KMS-11 (cell line): ENCODE measurements at regions not wholly inside any gene's neighbourhood (a gene's known extent, or its start where the extent isn't known, plus 50 kb on each side); places are given as distances from the start of the nearest gene placed in this dataset.

Experiments
- H2AFZ ChIP-seq: fragments of 200-600 bp; sonication (generic); 2 replicates; pipeline ENCODE4 v1.6.1; 2016; ENCODE audit warnings: antibody characterized with exemption, mixed run types, low read depth
- H3K27ac ChIP-seq: fragments of 200-600 bp; sonication (generic); 2 replicates; pipeline ENCODE4 v1.6.1; 2016; ENCODE audit warnings: mild to moderate bottlenecking, mixed run types
- H3K27me3 ChIP-seq: fragments of 200-600 bp; sonication (generic); 2 replicates; pipeline ENCODE4 v1.6.1; 2017; ENCODE audit warnings: mild to moderate bottlenecking, low read depth, mixed run types, moderate library complexity; ENCODE audit not compliant: insufficient read depth
- H3K36me3 ChIP-seq: fragments of 200-600 bp; sonication (generic); 2 replicates; pipeline ENCODE4 v1.6.1; 2017; ENCODE audit warnings: mild to moderate bottlenecking, mixed run types; ENCODE audit not compliant: insufficient read depth
- H3K4me1 ChIP-seq: fragments of 200-600 bp; sonication (generic); 2 replicates; pipeline ENCODE4 v1.6.1; 2016; ENCODE audit warnings: mild to moderate bottlenecking, low read depth, mixed run types; ENCODE audit not compliant: poor library complexity, severe bottlenecking
- H3K4me2 ChIP-seq: fragments of 200-600 bp; sonication (generic); 2 replicates; pipeline ENCODE4 v1.7.0; 2016; ENCODE audit warnings: mild to moderate bottlenecking, mixed run types
- H3K4me3 ChIP-seq: fragments of 200-600 bp; sonication (generic); IDR thresholded peaks from 2 replicates; pipeline ENCODE4 v1.6.1; 2017; ENCODE audit warnings: low read depth, low read length, mixed read lengths; ENCODE audit not compliant: insufficient read depth
- H3K79me2 ChIP-seq: fragments of 200-600 bp; sonication (generic); 2 replicates; pipeline ENCODE4 v1.6.1; 2016; ENCODE audit warnings: low read depth, mixed run types; ENCODE audit not compliant: insufficient read depth
- H3K9ac ChIP-seq: fragments of 200-600 bp; sonication (generic); 2 replicates; pipeline ENCODE4 v1.6.1; 2016; ENCODE audit warnings: mild to moderate bottlenecking, mixed run types
- H4K20me1 ChIP-seq: fragments of 200-600 bp; sonication (generic); 2 replicates; pipeline ENCODE4 v1.6.1; 2016; ENCODE audit warnings: mild to moderate bottlenecking, mixed run types; ENCODE audit not compliant: insufficient read depth
- CTCF ChIP-seq: fragments of 200-600 bp; sonication (generic); conservative IDR thresholded peaks from 2 replicates; pipeline ENCODE4 v1.6.1; 2017; ENCODE audit warnings: low read depth, mild to moderate bottlenecking, antibody characterized with exemption, low read length, moderate library complexity, mixed read lengths

GRCh38 chr5:23305055-23305454 is 202.4 kb upstream of the PRDM9 start:
- no peak overlapping the region for H3K9ac ChIP-seq
- H3K27me3 ChIP-seq = no peaks in the 10 kb centered on the region
- H3K4me3 ChIP-seq = no peak overlapping the region
- H3K4me1 ChIP-seq = peaks cover 8% of the 10 kb centered on the region
- TF ChIP-seq CTCF = no peak
- H4K20me1 ChIP-seq = no peaks in the 10 kb centered on the region
- H3K79me2 ChIP-seq = no peaks in the 10 kb centered on the region
- no peak overlapping the region for H3K4me2 ChIP-seq
- no peak overlapping the region for H2AFZ ChIP-seq
- H3K27ac ChIP-seq = no peak overlapping the region
- no peaks in the 10 kb centered on the region for H3K36me3 ChIP-seq

GRCh38 chr5:23303836-23304235 is 203.6 kb upstream of the PRDM9 start:
- no peak overlapping the region for H2AFZ ChIP-seq
- H3K4me2 ChIP-seq = no peak overlapping the region
- TF ChIP-seq CTCF = no peak

GRCh38 chr5:23303435-23303834 is 204.0 kb upstream of the PRDM9 start:
- Histone ChIP-seq H3K36me3 (no peaks in the 10 kb centered on the region), H3K9ac (no peak overlapping the region), H4K20me1 (no peaks in the 10 kb centered on the region), H3K4me2 (no peak overlapping the region), H3K4me3 (no peak overlapping the region), H3K79me2 (no peaks in the 10 kb centered on the region), H3K27ac (no peak overlapping the region), H3K27me3 (no peaks in the 10 kb centered on the region), H2AFZ (no peak overlapping the region), H3K4me1 (peaks cover 8% of the 10 kb centered on the region)
- TF ChIP-seq CTCF = no peak

More at GRCh38 chr5:23303836-23304235, 203.6 kb upstream of the PRDM9 start:
- Histone ChIP-seq H3K9ac (no peak overlapping the region), H3K36me3 (no peaks in the 10 kb centered on the region), H3K27me3 (no peaks in the 10 kb centered on the region), H4K20me1 (no peaks in the 10 kb centered on the region), H3K27ac (no peak overlapping the region), H3K4me3 (no peak overlapping the region), H3K79me2 (no peaks in the 10 kb centered on the region), H3K4me1 (peaks cover 8% of the 10 kb centered on the region)

- Histone ChIP-seq H3K27me3 (no peaks in the 10 kb centered on the region), H3K79me2 (no peaks in the 10 kb centered on the region), H3K4me2 (no peak overlapping the region), H4K20me1 (no peaks in the 10 kb centered on the region), H3K4me1 (peaks cover 8% of the 10 kb centered on the region), H3K4me3 (no peak overlapping the region), H3K9ac (no peak overlapping the region), H3K27ac (no peak overlapping the region), H3K36me3 (no peaks in the 10 kb centered on the region), H2AFZ (no peak overlapping the region)
- no peak for TF ChIP-seq CTCF
Observed at GRCh38 chr5:23302438-23302837, 205.0 kb upstream of the PRDM9 start.
